Hepatocyte (in vitro differentiated cells): ENCODE measurements at regions not wholly inside any gene's neighbourhood (a gene's known extent, or its start where the extent isn't known, plus 50 kb on each side); places are given as distances from the start of the nearest gene placed in this dataset.

Experiments
- EZH2phosphoT487 ChIP-seq: fragments of 200-600 bp; sonication (generic); IDR thresholded peaks from one replicate; pipeline ENCODE4 v1.6.1; 2018; ENCODE audit warnings: antibody characterized with exemption, mild to moderate bottlenecking, low read depth, moderate library complexity; ENCODE audit not compliant: unreplicated experiment, severe bottlenecking
- TF ChIP-seq, protein P1 (sequence below): fragments of 200-600 bp; sonication (generic); IDR thresholded peaks from 2 replicates; pipeline ENCODE4 v1.5.1; 2016; ENCODE audit warnings: antibody characterized with exemption, mild to moderate bottlenecking; ENCODE audit not compliant: poor library complexity

- TF ChIP-seq EZH2phosphoT487, result no peak
- TF ChIP-seq, protein P1, sequence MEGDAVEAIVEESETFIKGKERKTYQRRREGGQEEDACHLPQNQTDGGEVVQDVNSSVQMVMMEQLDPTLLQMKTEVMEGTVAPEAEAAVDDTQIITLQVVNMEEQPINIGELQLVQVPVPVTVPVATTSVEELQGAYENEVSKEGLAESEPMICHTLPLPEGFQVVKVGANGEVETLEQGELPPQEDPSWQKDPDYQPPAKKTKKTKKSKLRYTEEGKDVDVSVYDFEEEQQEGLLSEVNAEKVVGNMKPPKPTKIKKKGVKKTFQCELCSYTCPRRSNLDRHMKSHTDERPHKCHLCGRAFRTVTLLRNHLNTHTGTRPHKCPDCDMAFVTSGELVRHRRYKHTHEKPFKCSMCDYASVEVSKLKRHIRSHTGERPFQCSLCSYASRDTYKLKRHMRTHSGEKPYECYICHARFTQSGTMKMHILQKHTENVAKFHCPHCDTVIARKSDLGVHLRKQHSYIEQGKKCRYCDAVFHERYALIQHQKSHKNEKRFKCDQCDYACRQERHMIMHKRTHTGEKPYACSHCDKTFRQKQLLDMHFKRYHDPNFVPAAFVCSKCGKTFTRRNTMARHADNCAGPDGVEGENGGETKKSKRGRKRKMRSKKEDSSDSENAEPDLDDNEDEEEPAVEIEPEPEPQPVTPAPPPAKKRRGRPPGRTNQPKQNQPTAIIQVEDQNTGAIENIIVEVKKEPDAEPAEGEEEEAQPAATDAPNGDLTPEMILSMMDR, result no peak
Measured at GRCh38 chr1:29502225-29502910, 266.0 kb downstream of the PTPRU start.
